NCI-H774 (cell line): ENCODE measurements at regions not wholly inside any gene's neighbourhood (a gene's known extent, or its start where the extent isn't known, plus 50 kb on each side); places are given as distances from the start of the nearest gene placed in this dataset.

ENCODE experiments used
- DNase-seq: peaks from one replicate; lab custom pipeline; 2025; lab: John Stamatoyannopoulos, UW

DNA sequence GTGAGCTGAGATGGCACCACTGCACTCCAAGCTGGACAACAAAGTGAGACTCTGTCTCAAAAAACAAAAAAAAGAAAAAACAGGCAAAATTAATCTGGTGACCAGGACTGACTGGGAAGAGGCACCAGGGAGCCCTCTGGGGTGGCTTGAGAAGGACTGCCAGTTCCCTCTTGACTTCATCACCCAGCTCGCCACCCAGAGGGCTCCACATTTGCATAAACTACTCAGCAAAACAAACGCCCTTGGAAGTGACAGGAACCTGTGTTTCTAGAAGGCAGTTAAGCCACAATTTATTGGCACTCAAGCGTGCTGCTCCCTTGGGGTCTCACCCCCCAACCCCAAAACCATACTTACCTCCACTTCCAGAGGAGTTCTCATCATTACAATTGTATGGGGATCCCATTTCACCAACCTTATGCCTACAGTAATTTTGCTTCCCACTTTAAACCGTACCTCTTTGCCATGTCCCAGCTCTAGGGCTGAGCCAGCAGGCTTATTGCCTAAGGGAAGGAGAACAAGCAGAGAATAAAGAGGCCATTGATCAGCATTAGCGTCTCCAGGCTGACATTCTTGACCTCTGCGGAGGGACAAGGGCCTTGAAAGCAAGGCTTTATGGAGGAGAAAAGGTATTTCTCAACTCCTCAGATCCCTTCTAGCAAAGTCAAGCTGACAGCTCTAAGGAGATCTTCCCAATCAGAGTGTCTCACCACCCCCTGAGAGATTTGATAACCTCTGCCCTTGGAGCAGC is 357.4 kb downstream of the SHQ1 start:
- DNase-seq = no peak

DNA sequence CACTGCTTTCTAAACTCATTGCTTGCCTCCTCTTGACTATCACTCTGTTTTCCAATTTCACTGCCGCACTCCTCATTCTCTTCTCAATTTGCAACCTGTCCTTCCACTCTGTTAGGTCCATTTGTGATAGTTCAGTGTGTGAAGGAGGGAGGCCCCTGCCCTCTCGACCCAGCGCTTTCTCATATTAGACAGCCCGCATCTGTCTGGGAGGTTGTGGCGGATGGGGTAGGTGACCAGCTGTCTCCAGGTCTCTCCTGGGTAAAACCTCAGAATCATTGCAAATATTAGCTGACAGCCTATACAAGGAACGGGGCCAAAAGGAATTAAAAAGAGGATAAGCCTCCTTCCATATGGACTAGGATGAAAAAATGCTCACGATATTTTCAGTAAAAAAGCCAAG is 358.3 kb downstream of the SHQ1 start:
- no peak for DNase-seq

DNA sequence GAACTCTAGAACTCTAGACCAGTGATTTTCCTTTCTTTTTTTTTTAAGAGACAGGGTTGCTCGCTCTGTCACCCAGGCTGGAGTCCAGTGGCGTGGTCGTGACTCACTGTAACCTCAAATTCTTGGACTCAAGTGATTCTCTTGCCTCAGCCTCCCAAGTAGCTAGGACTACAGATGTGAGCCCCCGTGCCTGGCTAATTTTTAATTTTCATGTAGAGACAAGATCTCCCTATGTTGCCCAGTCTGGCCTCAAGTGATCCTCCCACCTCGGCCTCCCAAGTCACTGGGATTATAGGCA is 359.6 kb downstream of the SHQ1 start:
- no peak for DNase-seq

DNA sequence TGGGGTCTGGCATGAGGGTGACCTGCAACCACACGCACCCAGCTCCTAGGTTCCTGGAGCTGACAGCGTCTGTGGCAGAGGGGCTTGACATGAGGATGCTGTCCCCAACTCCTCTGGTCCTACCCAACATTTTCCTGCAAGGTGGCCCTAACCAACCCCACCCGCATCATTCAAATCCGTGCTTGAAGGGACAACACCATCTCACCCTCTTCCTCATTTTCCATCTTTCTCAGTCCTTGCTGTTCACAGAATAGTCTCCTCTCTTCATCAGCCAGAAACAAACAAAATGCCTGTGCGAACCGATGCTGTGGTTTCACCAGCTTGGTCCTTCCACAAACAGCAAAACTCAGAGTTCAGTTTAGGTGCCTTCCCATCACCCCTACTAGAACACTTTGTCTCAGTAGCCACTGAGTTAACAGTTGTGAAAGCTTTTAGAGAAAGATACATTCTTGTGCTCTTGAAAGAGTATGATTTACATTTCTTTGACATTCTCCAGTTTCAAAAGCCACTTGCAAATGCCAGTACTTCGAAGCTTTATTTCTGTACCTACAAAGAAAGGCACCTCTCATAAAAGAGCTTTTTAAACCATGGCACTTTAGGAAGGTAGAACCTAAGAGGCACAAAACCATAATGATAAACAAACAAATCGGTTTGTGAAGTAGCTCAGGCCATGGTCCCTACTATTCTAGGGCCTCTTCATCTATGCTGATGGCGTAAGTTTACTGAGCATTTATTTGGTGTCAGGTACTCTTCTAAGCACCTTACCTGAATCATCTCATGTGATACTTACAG is 360.1 kb downstream of the SHQ1 start:
- DNase-seq = no peak

DNA sequence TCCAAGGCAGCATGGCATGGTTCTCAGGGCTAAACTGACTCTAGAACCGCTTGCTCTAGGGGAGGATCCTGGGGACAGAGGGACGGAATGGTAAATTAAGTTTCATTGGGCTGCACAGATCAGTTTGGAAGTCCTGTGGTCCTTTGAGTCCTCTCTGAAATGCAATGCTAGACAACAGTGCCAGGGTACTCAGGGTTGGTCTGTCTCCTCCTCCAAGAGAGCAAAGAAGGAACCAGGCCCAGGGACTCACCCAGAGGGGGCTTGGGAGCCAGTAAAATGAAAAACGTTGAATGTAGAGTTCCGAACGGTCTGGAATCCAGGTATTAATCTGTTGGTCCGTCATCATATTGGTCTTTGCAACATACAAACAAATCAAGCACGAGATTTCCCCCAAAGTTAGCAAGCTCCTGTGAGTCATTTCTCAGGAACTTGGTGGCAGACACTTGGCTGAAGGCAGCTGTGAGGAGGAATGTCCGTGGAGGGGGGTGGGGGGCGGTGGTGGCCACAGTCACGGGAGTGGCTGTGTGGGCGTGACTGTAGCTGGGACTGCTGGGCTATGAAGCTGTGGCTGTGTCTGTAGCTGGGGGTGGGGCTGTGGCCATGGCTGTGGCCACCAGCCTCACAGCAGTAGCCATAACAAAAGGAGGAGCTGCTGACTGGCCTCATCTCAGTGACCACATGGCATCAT is 361.0 kb downstream of the SHQ1 start:
- no peak for DNase-seq

DNA sequence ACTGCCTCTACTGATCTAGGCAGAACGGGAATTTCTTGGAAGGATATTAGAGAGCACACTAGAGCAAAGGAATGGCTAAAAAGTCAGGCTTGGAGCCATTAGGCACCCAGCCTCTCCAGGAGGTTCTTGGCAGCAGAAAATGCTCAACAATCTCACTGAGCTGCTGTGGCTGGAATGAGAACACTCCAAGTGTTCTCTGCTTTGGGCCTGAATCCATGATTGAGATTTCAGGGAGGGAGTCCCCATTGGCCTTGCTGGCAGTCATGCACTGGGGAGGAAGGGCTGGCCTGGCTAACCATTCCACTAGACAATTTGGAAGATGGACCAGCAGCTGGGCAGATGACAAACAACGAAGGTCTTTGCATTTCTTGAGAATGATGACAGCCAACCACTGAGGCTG is 362.6 kb downstream of the SHQ1 start:
- DNase-seq = no peak

DNA sequence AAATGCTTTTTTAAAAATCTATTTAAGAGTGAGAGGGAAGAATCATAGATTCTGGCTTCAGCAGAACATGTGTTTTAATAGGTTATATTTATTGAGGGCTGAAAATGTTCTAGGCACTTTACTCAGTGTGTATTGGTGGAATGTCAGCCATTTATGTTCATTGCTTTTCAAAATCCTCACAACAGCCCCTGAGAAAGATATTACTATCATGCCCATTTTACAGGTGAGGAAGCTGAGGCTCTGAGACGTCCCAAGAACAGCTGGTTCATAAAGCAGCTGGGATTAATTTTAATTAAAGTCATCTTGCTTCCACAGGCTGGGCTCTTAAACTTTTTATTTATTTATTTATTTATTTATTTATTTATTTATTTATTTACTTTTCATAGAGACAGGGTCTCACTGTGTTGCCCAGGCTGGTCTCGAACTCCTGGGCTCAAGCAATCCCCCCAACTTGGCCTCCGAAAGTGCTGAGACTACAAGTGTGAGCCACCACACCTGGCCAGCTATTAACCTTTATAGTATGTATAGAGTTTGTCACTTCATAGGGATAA is 364.6 kb downstream of the SHQ1 start:
- DNase-seq = no peak

DNA sequence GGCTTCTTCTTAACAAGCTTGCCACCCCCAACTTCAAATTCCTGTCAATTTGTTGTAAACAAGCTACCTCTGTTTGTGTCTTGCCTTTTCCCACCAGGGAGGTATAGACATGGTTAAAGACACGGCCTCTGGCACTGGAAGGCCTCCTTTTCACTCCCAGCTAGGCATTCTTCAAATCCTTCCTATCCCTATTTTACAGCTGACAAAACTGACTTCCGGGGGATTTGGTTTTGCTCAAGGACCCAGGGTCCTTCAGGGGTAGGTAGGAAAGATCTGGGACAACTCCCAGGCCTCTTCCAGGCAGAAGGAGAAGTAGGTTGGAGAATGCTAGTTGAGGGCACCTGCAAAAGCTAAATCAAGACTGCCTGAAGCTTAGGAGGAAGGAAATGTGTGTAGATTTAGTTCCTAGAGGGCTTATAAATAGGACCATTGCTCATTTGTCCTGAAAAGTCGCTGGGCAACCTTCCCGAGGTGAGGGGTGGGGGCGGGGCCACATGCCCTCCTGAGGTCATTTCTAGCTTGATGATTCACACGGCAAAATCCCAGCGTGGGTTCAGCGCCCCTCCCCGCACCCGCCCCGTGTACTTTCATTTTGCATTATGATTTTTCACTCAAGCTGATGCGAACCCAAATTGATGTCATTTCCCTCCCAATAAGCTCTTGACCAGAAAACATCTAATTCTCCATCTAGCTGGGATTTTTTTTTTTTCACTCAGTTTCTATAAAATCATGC is 365.5 kb downstream of the SHQ1 start:
- peak; percentile 3 for DNase-seq

DNA sequence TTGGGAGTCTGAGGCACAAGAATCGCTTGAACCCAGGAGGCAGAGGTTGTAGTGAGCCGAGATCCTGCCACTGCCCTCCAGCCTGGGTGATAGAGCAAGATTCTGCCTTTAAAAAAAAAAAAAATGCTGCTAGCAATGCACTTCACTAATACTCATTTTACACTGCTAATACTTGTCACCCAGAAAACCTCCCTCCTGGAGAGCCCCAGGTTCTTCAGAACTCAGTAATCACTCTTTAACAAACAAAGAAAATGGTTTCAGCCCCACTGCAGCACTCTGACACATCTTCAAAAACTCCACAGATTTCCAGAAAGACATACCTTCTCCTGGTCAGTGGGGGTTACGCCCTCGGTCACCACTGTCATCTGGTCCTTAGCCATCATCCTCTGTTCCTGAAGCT is 366.7 kb downstream of the SHQ1 start:
- no peak for DNase-seq

DNA sequence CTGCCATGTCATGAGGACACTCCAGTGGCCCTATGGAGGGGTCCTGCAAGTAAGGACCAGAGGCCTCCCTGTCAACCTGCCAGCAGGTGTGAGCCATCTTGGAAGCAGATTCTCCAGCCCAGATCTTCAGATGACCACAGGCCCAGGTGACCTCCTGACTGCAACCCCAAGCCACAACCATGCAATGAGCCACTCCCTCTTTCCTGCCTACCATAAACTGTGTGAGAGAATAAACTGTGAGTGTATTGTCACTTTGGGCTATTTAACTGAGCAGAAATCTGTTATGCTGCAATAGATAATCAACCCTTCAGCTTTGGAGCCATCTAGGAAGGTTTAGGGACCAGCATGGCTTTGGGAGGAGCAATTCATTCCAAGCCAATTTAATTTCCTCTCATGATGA is 367.9 kb downstream of the SHQ1 start:
- DNase-seq = no peak

DNA sequence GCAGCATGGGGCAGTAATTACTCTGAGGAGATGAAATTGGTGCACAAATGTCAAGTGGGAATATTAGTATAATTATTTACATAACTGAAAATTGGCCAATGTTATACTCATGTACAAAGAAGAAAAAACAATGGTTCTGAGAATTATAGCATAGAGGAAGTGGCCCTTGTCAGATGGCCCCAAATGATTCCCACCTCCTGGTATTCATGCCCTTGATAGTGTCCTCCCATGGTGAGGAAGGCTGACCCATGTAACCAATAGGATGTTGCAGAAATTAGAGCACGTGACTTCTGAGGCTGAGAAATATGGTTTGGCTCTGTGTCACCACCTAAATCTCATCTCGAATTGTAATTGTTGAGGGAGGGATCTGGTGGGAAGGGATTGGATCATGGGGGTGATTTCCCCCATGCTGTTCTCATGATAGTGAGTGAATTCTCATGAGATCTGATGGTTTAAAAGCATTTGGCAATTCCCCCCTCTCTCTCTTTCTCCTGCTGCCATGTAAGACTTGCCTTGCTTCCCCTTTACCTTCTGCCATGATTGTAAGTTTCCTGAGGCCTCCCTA is 368.5 kb downstream of the SHQ1 start:
- DNase-seq = no peak

DNA sequence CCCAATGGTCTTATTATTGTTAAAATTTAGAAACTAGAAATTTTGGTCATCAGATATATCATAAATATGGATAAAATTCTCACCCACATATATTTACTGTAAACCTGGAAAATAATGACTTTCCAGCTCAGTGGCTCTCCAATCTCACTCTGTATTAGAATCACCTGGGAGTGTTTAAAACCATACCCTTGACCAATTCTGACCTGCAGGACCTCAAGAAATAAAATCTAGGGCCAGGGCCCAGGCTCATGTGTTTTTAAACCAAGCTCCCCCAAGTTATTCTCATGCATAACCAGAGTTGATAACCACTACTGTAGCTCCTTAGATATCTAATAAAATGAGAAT is 372.1 kb downstream of the SHQ1 start:
- DNase-seq = no peak

DNA sequence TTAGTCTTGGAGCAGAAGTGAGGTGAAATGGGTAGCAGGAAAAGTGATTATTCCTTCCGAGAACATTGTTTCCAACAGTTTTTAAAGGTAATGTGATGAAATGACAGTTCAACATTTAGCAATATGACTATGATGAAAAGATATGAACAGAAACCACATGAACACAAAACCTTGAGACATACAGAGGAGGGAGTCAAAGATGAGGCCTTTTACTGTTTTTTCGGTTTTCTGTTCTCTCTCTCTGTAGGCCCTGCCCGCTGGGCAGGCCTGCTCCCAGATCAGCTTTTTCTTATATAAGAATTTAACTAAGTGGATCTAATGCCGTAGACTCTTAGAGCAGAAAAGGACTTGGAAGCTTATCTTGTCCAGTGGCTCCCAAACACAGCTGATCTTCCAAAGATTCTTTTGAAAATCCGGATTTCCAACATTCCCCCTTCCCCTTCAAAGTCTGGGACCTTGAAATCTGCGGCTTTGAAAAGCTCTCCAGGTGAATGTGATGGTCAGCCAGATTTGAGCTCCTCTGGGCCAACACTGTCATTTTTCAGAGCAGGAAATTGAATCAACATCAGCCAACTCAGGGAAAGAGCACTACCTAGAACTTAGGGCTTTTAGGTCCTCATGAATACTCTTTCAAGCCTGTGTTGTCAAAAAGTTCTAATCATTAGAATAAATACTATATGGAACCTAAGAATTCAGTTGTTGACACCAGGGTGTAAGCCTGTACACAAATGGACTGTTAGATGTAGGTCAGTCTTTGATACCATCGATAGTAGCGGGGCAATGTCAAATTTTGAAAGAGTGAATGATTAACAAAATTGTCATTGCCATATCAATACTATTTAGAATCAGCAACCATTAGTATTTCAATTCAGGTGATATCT is 372.7 kb downstream of the SHQ1 start:
- DNase-seq = no peak

DNA sequence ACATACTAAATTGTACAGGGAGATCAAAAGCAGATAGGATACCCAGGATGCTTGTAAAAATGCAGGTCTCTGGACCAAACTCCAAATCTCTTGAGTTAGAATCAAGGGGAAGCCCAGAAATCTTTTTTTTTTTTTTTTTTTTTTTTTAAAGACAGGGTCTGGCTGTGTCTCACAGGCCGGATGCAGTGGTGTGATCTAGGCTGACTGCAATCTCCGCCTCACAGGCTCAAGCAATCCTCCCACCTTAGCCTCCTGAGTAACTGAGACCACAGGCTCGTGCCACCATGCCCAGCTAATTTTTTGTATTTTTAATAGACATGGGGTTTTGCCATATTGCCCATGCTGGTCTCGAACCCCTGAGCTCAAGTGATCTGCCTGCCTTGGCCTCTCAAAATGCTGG is 373.5 kb downstream of the SHQ1 start:
- no peak for DNase-seq

DNA sequence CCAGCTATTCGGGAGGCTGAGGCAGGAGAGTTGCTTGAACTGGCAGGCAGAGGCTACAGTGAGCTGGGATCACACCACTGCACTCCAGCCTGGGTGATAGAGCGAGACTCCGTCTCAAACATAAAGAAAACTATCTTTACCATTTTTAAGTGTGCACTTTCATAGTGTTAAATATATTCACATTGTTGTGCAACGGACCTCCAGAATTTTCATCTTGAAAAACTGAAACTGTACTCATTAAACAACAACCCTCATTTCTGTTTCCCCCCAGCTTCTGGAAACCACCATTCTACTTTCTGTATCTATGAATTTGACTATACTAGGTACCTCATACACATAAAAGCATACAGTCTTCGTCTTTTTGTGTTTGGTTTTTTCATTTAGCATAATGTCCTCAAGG is 375.1 kb downstream of the SHQ1 start:
- no peak for DNase-seq

DNA sequence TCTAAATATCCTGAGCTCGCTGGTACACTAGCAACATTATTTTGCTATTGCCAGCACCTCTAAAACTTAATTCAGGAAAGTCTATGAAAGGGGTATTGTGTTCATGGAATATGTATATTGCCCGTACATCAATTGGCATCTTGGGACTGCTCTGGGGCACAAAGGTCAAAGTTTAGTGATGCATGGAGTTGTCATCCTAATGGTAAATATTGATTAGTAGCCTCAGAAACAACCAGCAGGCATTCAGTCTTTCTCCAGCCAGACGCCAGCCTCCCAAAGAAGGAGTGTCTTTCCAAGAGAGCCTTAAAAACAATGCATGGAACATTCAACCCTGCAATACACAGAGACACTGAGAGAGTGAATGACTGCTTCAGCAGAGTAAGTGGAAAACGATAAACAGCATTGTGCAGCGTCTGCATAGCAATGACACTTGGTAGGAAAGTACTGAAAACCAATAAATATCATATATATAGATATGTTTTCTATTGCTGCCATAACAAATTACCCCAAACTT is 377.3 kb downstream of the SHQ1 start:
- DNase-seq = no peak

DNA sequence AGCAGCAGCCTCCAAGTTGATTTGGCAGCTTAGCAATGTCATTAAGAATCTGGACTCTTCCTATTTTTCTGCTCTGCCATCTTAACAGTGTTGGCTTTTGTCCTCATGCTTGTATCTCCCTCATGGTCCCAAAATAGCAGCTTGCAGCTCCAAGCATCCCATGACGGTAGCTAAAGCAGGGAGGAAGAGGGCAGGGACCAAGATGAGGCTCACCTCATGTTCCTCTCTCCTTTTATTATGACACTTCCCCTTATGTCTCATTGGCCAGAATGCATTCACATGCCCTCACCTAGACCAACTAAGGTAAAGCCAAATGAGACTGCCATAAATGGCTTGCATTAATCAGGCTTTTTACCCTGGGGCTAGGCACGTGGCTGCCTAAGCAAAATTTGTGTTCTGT is 382.4 kb downstream of the SHQ1 start:
- DNase-seq = no peak

DNA sequence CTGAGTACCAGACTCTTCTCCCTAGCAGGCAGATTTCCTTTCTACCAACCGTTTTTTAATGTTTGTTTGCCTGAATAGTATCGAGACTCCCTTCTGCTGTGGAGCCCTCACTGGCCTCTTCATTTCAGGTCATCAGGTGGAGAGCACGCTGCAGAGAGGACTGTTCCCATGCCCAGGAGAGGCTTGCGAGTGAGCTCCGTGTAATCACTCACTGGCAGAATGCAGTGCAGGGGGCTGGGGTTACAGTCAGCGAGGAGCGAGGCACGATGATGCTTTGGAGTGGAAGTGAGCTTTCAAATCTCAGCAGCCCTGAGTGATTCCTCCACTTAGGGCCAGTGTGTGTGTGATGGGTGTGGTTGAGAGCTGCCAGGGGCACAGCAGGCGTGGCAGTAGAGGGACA is 385.2 kb downstream of the SHQ1 start:
- DNase-seq = no peak

DNA sequence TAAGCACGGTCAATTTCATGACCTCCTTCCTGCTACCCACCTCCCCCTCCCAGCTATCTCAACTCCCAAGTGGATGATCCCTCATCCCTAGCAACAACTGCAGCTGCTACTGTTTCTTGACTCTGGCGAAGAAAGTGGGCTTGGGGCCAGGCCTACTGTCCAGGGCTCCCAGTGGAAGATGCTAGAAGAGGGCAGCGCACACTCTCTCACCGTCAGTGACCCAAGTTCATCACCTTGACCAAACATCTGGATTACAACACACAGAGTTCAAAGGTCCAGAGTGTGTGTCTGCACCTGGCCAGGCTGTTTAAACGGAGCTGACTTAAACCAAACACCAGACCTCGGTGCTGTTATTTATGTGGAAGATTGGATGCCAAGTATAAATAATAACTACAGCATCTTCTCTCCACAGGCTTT is 385.6 kb downstream of the SHQ1 start:
- DNase-seq = no peak

DNA sequence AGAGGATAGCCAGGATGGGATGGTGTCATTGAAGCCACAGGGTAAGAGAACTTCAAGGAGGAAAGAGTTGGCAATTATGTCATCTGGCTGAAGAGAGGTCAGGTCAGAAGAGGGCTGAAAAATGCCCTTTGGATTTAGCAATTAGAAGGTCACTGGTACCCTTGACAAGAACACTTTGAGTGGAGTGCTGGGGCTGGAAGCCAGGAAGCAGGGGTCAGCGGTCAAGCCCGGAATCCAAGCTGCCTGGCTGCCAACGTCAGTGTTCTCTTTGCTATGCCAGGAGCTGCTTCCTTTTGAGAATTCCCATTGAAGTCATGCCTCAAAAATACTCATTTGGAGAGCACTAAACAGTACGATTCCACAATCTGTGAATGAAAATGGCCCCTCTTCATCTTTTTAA is 386.5 kb downstream of the SHQ1 start:
- no peak for DNase-seq
